A673 (cell line): ENCODE measurements at regions not wholly inside any gene's neighbourhood (a gene's known extent, or its start where the extent isn't known, plus 50 kb on each side); places are given as distances from the start of the nearest gene placed in this dataset.

Experiments
- CTCF ChIP-seq: fragments of 300-800, 200-600 bp; sonication (generic); conservative IDR thresholded peaks from 2 replicates; pipeline ENCODE4 v1.5.1; 2017; ENCODE audit warnings: low read depth, mild to moderate bottlenecking, antibody characterized with exemption, low read length, moderate library complexity, mixed read lengths
- EZH2 ChIP-seq: fragments of 200-600 bp; sonication (generic); IDR thresholded peaks from 2 replicates; pipeline ENCODE4 v1.6.1; 2017; ENCODE audit warnings: borderline replicate concordance, low read depth, mild to moderate bottlenecking, mixed read lengths, antibody characterized with exemption, low read length; ENCODE audit not compliant: poor library complexity, severe bottlenecking

DNA sequence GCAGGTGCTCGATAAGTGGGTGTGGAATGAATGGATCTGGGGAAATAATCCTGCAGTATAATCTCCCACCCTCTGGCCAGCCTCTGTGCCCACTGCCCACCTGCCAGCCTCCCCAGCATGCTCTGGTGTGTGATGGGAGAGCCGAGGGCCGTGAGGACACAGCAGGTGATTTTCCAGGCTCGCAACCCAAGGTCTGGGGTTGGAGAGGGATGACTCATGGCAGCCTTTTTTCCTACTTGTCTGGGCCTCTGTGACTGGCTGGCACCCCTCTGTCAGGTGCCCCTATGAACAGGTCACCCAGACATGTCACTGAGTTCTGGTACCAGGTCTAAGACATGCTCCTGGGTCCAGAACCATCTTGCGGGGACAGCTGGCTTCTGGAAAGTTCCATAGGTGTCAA is 385.7 kb upstream of the TNRC6C start:
- TF ChIP-seq CTCF (no peak), EZH2 (no peak)
